HCT116 (cell line): ENCODE measurements at regions not wholly inside any gene's neighbourhood (a gene's known extent, or its start where the extent isn't known, plus 50 kb on each side); places are given as distances from the start of the nearest gene placed in this dataset.

Experiments
- ATAC-seq: fragments of 200-7000 bp; cut with Tn5 transposase; 2 replicates; pipeline ENCODE4 v1.9.1; 2020; ENCODE audit warnings: mild to moderate bottlenecking, moderate library complexity
- BruUV-seq: library from RNA; stranded (reverse); fragments of 400-500 nt; replicated peaks from 2 replicates; lab custom pipeline; 2021; lab: Mats Ljungman, UMichigan
- CTCF ChIA-PET: fragments of 300-600 bp; sonication (Branson Sonifier 250); formaldehyde crosslinking; loops from one replicate; lab custom pipeline; 2021; ENCODE audit warnings: antibody characterized with exemption; lab: Charles Lee
- POLR2A ChIA-PET: fragments of 300-600, 350-600 bp; sonication (Branson Sonifier 250); formaldehyde crosslinking; loops from one replicate; lab custom pipeline; 2021; ENCODE audit warnings: antibody characterized with exemption; lab: Charles Lee
- RAD21 ChIA-PET, 2 experiments: fragments of 300-600 bp; sonication (Branson Sonifier 250); formaldehyde crosslinking; loops; one replicate each; lab custom pipeline; 2023; ENCODE audit warnings: low total read pairs in 2 of 2; ENCODE audit not compliant: uncharacterized antibody in 2 of 2, unreplicated experiment in 2 of 2, low non-redundant PET in 1 of 2; lab: Charles Lee
- DNase-seq: peaks from one replicate; pipeline ENCODE4 v3.0.0-alpha.2; 2010; ENCODE audit warnings: low read depth, low spot score
- H2AFZ ChIP-seq: fragments of 200-600 bp; shearing (Covaris generic), sonication (generic); 2 replicates; pipeline ENCODE4 v1.6.1; 2017; ENCODE audit warnings: low read depth, mixed run types, mixed read lengths, antibody characterized with exemption, low read length; ENCODE audit not compliant: poor library complexity, severe bottlenecking
- H3K27ac ChIP-seq: 2 replicates; pipeline ENCODE4 v1.5.1; 2012; ENCODE audit warnings: low read depth, low read length
- H3K27me3 ChIP-seq: fragments of 200-600 bp; sonication (generic); 2 replicates; pipeline ENCODE4 v1.6.1; 2016; ENCODE audit warnings: mixed run types, low read length, mixed read lengths; ENCODE audit not compliant: insufficient read depth
- H3K36me3 ChIP-seq, 2 experiments: fragments of 200-500 bp in 1 of 2; fragments of 200-600 bp in 1 of 2; sonication (Bioruptor generic) in 1 of 2; sonication (generic) in 1 of 2; 2 replicates each; pipeline versions ENCODE4 v1.5.1 to v1.6.1; 2014 to 2016; ENCODE audit warnings: low read length in 2 of 2, inconsistent platforms in 1 of 2, mixed read lengths in 1 of 2, mixed run types in 1 of 2; ENCODE audit not compliant: insufficient read depth in 2 of 2, control insufficient read depth in 1 of 2
- H3K4me1 ChIP-seq, 2 experiments: fragments of 200-600 bp in 1 of 2; sonication (generic) in 1 of 2; 2 replicates each; pipeline versions ENCODE4 v1.5.1 to v1.6.1; 2012 to 2017; ENCODE audit warnings: low read length in 2 of 2, inconsistent platforms in 1 of 2, mild to moderate bottlenecking in 1 of 2, mixed read lengths in 1 of 2, mixed run types in 1 of 2, moderate library complexity in 1 of 2; ENCODE audit not compliant: insufficient read depth in 2 of 2, control insufficient read depth in 1 of 2
- H3K4me2 ChIP-seq: fragments of 200-600 bp; sonication (generic); 2 replicates; pipeline ENCODE4 v1.6.1; 2017; ENCODE audit warnings: mixed run types, low read length, mixed read lengths
- H3K4me3 ChIP-seq, 2 experiments: fragments of 200-600 bp in 1 of 2; sonication (generic) in 1 of 2; replicated peaks in 1 of 2; 2 replicates each; pipeline ENCODE4 v1.5.1; 2011 to 2016; ENCODE audit warnings: low read length in 2 of 2, control low read depth in 1 of 2, low read depth in 1 of 2, mild to moderate bottlenecking in 1 of 2, mixed read lengths in 1 of 2, mixed run types in 1 of 2
- H3K79me2 ChIP-seq: fragments of 200-600 bp; sonication (generic); 2 replicates; pipeline ENCODE4 v1.6.1; 2017; ENCODE audit warnings: mild to moderate bottlenecking, mixed run types, low read length, moderate library complexity, mixed read lengths; ENCODE audit not compliant: insufficient read depth
- H3K9ac ChIP-seq: fragments of 200-600 bp; sonication (generic); 2 replicates; pipeline ENCODE4 v1.6.1; 2016; ENCODE audit warnings: low read length, mixed read lengths
- H3K9me2 ChIP-seq: fragments of 200-600 bp; sonication (generic), shearing (Covaris generic); 2 replicates; pipeline ENCODE4 v1.6.1; 2017; ENCODE audit warnings: mixed run types, mild to moderate bottlenecking, moderate library complexity; ENCODE audit not compliant: insufficient read depth
- H3K9me3 ChIP-seq, 2 experiments: fragments of 200-500 bp in 1 of 2; fragments of 200-600 bp in 1 of 2; sonication (Bioruptor generic) in 1 of 2; sonication (generic) in 1 of 2; 2 replicates each; pipeline ENCODE4 v1.6.1; 2014 to 2017; ENCODE audit warnings: low read length in 2 of 2, mixed read lengths in 2 of 2, inconsistent platforms in 1 of 2, low read depth in 1 of 2, mild to moderate bottlenecking in 1 of 2, mixed run types in 1 of 2, moderate library complexity in 1 of 2; ENCODE audit not compliant: control insufficient read depth in 1 of 2, insufficient read depth in 1 of 2
- H4K20me1 ChIP-seq: fragments of 200-600 bp; sonication (generic), shearing (Covaris generic); 2 replicates; pipeline ENCODE4 v1.6.1; 2017; ENCODE audit warnings: mixed run types, mild to moderate bottlenecking, moderate library complexity; ENCODE audit not compliant: insufficient read depth
- ATF3 ChIP-seq: IDR thresholded peaks from 2 replicates; pipeline ENCODE4 v1.6.1; 2012
- CBX3 ChIP-seq: IDR thresholded peaks from 2 replicates; pipeline ENCODE4 v1.6.1; 2012; ENCODE audit warnings: low read depth
- CEBPB ChIP-seq: IDR thresholded peaks from 2 replicates; pipeline ENCODE4 v1.6.1; 2012; ENCODE audit warnings: low read depth
- CTCF ChIP-seq, 3 experiments: fragments of 200-600 bp in 1 of 3; sonication (generic) in 1 of 3; IDR thresholded peaks in 2 of 3; conservative IDR thresholded peaks in 1 of 3; 2 replicates each; pipeline ENCODE4 v1.5.1; 2012 to 2017; ENCODE audit warnings: low read depth in 2 of 3, low read length in 2 of 3, antibody characterized with exemption in 1 of 3, borderline replicate concordance in 1 of 3, control low read depth in 1 of 3, mild to moderate bottlenecking in 1 of 3, mixed read lengths in 1 of 3, mixed run types in 1 of 3, moderate library complexity in 1 of 3; ENCODE audit not compliant: insufficient read depth in 1 of 3
- EGR1 ChIP-seq: IDR thresholded peaks from 2 replicates; pipeline ENCODE4 v1.6.1; 2012; ENCODE audit warnings: low read depth
- ELF1 ChIP-seq: IDR thresholded peaks from 2 replicates; pipeline ENCODE4 v1.6.1; 2012; ENCODE audit warnings: low read depth, borderline replicate concordance
- EZH2phosphoT487 ChIP-seq: fragments of 200-600 bp; IDR thresholded peaks from 2 replicates; pipeline ENCODE4 v1.6.1; 2018; ENCODE audit warnings: antibody characterized with exemption, borderline replicate concordance
- FOSL1 ChIP-seq: IDR thresholded peaks from 2 replicates; pipeline ENCODE4 v1.6.1; 2012; ENCODE audit warnings: low read depth
- JUND ChIP-seq: IDR thresholded peaks from 2 replicates; pipeline ENCODE4 v1.6.1; 2012
- POLR2A ChIP-seq: IDR thresholded peaks from 2 replicates; pipeline ENCODE4 v1.7.0; 2011; ENCODE audit warnings: borderline replicate concordance; ENCODE audit not compliant: insufficient read depth, insufficient read length; ENCODE audit errors: extremely low read depth
- POLR2AphosphoS5 ChIP-seq: IDR thresholded peaks from 2 replicates; pipeline ENCODE4 v1.6.1; 2011; ENCODE audit warnings: mild to moderate bottlenecking, low read depth, low read length, moderate library complexity
- RAD21 ChIP-seq: IDR thresholded peaks from 2 replicates; pipeline ENCODE4 v1.6.1; 2012; ENCODE audit warnings: low read depth, mild to moderate bottlenecking
- REST ChIP-seq: IDR thresholded peaks from 2 replicates; pipeline ENCODE4 v1.6.1; 2012; ENCODE audit warnings: low read depth
- SIN3A ChIP-seq: IDR thresholded peaks from 2 replicates; pipeline ENCODE4 v1.6.1; 2012; ENCODE audit warnings: low read depth
- SP1 ChIP-seq: IDR thresholded peaks from 2 replicates; pipeline ENCODE4 v1.6.1; 2012; ENCODE audit warnings: low read depth
- SRF ChIP-seq: IDR thresholded peaks from 2 replicates; pipeline ENCODE4 v1.6.1; 2012; ENCODE audit warnings: low read depth
- YY1 ChIP-seq: IDR thresholded peaks from 2 replicates; pipeline ENCODE4 v1.6.1; 2011; ENCODE audit warnings: low read length, low read depth, moderate library complexity, mild to moderate bottlenecking; ENCODE audit not compliant: insufficient replicate concordance; ENCODE audit errors: extremely low read depth
- ZNF274 ChIP-seq: fragments of 200-500 bp; sonication (Bioruptor generic); IDR thresholded peaks from 2 replicates; pipeline ENCODE4 v1.6.1; 2014; ENCODE audit warnings: mild to moderate bottlenecking, low read depth, low read length, inconsistent platforms
- intact Hi-C: fragments of 100-400 bp; cut with micrococcal nuclease; formaldehyde crosslinking; loops from 2 replicates; pipeline ENCODE4 v1.10.0; 2022

- H3K4me3 ChIP-seq: no peak overlapping the region
These were observed 57.3 kb upstream of the SMLR1 start for GRCh38 chr6:130769861-130770260.

GRCh38 chr6:130771741-130772140, 55.5 kb upstream of the SMLR1 start:
- no TSS peak for BruUV-seq
- no peaks in the 10 kb centered on the region for H3K79me2 ChIP-seq
- DNase-seq (no peak), ATAC-seq (no peak)
- intact Hi-C loops: no loop called here
- no peaks in the 10 kb centered on the region for H4K20me1 ChIP-seq
- ChIA-PET RAD21 (no interaction called here), CTCF (no interaction called here), POLR2A (no interaction called here)
- no peaks in the 10 kb centered on the region for H3K9me2 ChIP-seq
- H3K4me2 ChIP-seq: no peak overlapping the region
- no peaks in the 10 kb centered on the region for H3K36me3 ChIP-seq
- no peak overlapping the region for H3K9ac ChIP-seq
- no peaks in the 10 kb centered on the region for H3K4me1 ChIP-seq
- no peaks in the 10 kb centered on the region for H3K27me3 ChIP-seq
- no peak overlapping the region for H2AFZ ChIP-seq
- no peaks in the 10 kb centered on the region for H3K9me3 ChIP-seq
- H3K27ac ChIP-seq: no peak overlapping the region
- no peak overlapping the region for H3K4me3 ChIP-seq
- TF ChIP-seq ELF1 (no peak), CTCF (IDR thresholded peaks at IDR 0.05 in 2 of 3, conservative IDR thresholded peaks at IDR 0.05 in 1 of 3; ENCODE audit: borderline replicate concordance in 1 of 3, insufficient read depth in 1 of 3, low read depth in 2 of 3, low read length in 2 of 3) (no peak), POLR2AphosphoS5 (no peak), SIN3A (no peak), POLR2A (no peak), JUND (no peak), RAD21 (no peak), ATF3 (no peak), SP1 (no peak), CBX3 (no peak), REST (no peak), FOSL1 (no peak)

More at GRCh38 chr6:130769861-130770260, 57.3 kb upstream of the SMLR1 start:
- RAD21 ChIA-PET: no interaction called here
- Histone ChIP-seq H3K79me2 (no peaks in the 10 kb centered on the region), H3K4me1 (no peaks in the 10 kb centered on the region), H3K9ac (no peak overlapping the region), H3K9me2 (no peaks in the 10 kb centered on the region), H2AFZ (no peak overlapping the region), H3K4me2 (no peak overlapping the region), H3K27me3 (no peaks in the 10 kb centered on the region), H3K27ac (no peak overlapping the region), H3K36me3 (no peaks in the 10 kb centered on the region), H3K9me3 (no peaks in the 10 kb centered on the region), H4K20me1 (no peaks in the 10 kb centered on the region)
- ATAC-seq (no peak), DNase-seq (no peak)
- BruUV-seq: no TSS peak
- intact Hi-C loops: no loop called here
- POLR2A ChIA-PET: no interaction called here
- CTCF ChIA-PET: no interaction called here
- TF ChIP-seq CEBPB: no peak
- no peak for TF ChIP-seq SIN3A
- no peak for TF ChIP-seq ATF3
- TF ChIP-seq EGR1: no peak
- TF ChIP-seq YY1: no peak
- no peak for TF ChIP-seq ZNF274
- no peak for TF ChIP-seq EZH2phosphoT487
- TF ChIP-seq SRF: no peak
- TF ChIP-seq FOSL1: no peak
- TF ChIP-seq POLR2A: no peak
- no peak for TF ChIP-seq RAD21
- TF ChIP-seq JUND: no peak
